ENCODE measurements at regions not wholly inside any gene's neighbourhood (a gene's known extent, or its start where the extent isn't known, plus 50 kb on each side); places are given as distances from the start of the nearest gene placed in this dataset.

DNA sequence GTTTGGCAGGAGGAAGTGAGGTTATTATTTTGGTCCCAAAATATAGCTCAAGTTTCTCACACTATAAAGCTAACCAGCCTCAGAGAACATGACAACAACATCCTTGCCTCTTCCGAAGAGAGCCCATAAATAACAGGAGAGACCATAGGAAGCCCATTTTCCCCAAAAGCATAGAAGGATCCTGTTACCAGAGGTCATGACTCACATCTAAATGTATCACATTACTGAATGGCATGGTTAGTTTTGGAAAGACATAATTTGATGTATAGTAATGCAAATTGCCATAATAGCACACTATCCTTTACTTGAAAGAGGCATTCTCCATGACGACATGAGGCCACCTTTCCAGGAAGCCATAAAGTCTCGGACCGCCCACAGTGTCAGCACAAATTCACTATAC is 238.8 kb upstream of the GRIA3 start:
- intact Hi-C loops (cut with micrococcal nuclease; ENCODE audit: unreplicated experiment) (no loop called here), in situ Hi-C loops (cut with HindIII; ENCODE audit: low pct_unique_long_range_greater_than_20kb, low sequenced_read_pairs) (no loop called here)
- DNase-seq (ENCODE audit: low read depth, low spot score) (no peak), ATAC-seq (no peak)
- Histone ChIP-seq H3K27ac (ENCODE audit: low read length) (no peak overlapping the region), H3K9me3 (ENCODE audit: control insufficient read depth, insufficient read depth, low read depth, low read length) (no peaks in the 10 kb centered on the region), H3K27me3 (ENCODE audit: control insufficient read depth, insufficient read depth, low read length) (no peaks in the 10 kb centered on the region), H3K36me3 (ENCODE audit: control insufficient read depth, insufficient read depth, low read length) (no peaks in the 10 kb centered on the region), H3K4me1 (ENCODE audit: control insufficient read depth, insufficient read depth, low read length) (no peaks in the 10 kb centered on the region), H3K4me3 (ENCODE audit: low read depth in 2 of 2, low read length in 2 of 2) (no peak overlapping the region)
- BruUV-seq (replicated peaks), result no TSS peak
- TF ChIP-seq, protein P1, sequence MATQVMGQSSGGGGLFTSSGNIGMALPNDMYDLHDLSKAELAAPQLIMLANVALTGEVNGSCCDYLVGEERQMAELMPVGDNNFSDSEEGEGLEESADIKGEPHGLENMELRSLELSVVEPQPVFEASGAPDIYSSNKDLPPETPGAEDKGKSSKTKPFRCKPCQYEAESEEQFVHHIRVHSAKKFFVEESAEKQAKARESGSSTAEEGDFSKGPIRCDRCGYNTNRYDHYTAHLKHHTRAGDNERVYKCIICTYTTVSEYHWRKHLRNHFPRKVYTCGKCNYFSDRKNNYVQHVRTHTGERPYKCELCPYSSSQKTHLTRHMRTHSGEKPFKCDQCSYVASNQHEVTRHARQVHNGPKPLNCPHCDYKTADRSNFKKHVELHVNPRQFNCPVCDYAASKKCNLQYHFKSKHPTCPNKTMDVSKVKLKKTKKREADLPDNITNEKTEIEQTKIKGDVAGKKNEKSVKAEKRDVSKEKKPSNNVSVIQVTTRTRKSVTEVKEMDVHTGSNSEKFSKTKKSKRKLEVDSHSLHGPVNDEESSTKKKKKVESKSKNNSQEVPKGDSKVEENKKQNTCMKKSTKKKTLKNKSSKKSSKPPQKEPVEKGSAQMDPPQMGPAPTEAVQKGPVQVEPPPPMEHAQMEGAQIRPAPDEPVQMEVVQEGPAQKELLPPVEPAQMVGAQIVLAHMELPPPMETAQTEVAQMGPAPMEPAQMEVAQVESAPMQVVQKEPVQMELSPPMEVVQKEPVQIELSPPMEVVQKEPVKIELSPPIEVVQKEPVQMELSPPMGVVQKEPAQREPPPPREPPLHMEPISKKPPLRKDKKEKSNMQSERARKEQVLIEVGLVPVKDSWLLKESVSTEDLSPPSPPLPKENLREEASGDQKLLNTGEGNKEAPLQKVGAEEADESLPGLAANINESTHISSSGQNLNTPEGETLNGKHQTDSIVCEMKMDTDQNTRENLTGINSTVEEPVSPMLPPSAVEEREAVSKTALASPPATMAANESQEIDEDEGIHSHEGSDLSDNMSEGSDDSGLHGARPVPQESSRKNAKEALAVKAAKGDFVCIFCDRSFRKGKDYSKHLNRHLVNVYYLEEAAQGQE (IDR thresholded peaks at IDR 0.05; ENCODE audit: insufficient read depth in 1 of 2, low read depth in 2 of 2, low read length in 1 of 2), result no peak
- no peak for TF ChIP-seq SIN3A (IDR thresholded peaks at IDR 0.05; ENCODE audit: borderline replicate concordance, insufficient read depth, low read depth, low read length)
- TF ChIP-seq POLR2AphosphoS5 (IDR thresholded peaks at IDR 0.05; ENCODE audit: low read depth, low read length), result no peak
- TF ChIP-seq, protein P2, sequence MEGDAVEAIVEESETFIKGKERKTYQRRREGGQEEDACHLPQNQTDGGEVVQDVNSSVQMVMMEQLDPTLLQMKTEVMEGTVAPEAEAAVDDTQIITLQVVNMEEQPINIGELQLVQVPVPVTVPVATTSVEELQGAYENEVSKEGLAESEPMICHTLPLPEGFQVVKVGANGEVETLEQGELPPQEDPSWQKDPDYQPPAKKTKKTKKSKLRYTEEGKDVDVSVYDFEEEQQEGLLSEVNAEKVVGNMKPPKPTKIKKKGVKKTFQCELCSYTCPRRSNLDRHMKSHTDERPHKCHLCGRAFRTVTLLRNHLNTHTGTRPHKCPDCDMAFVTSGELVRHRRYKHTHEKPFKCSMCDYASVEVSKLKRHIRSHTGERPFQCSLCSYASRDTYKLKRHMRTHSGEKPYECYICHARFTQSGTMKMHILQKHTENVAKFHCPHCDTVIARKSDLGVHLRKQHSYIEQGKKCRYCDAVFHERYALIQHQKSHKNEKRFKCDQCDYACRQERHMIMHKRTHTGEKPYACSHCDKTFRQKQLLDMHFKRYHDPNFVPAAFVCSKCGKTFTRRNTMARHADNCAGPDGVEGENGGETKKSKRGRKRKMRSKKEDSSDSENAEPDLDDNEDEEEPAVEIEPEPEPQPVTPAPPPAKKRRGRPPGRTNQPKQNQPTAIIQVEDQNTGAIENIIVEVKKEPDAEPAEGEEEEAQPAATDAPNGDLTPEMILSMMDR (IDR thresholded peaks at IDR 0.05), result no peak
- TF ChIP-seq TCF7L2 (IDR thresholded peaks at IDR 0.05; ENCODE audit: low read depth, low read length), result no peak
- ChIA-PET CTCF (no interaction called here), POLR2A (no interaction called here)

GRCh38 chrX:122972604-122973003 is 211.5 kb upstream of the GRIA3 start:
- no peak for TF ChIP-seq TCF7L2 (IDR thresholded peaks at IDR 0.05; ENCODE audit: low read depth, low read length)
- no peak for TF ChIP-seq POLR2AphosphoS5 (IDR thresholded peaks at IDR 0.05; ENCODE audit: low read depth, low read length)
- TF ChIP-seq SIN3A (IDR thresholded peaks at IDR 0.05; ENCODE audit: borderline replicate concordance, insufficient read depth, low read depth, low read length), result no peak
- TF ChIP-seq, protein P1 (IDR thresholded peaks at IDR 0.05; ENCODE audit: insufficient read depth in 1 of 2, low read depth in 2 of 2, low read length in 1 of 2), result no peak
- TF ChIP-seq, protein P2 (IDR thresholded peaks at IDR 0.05), result no peak
- Histone ChIP-seq H3K9me3 (ENCODE audit: control insufficient read depth, insufficient read depth, low read depth, low read length) (no peaks in the 10 kb centered on the region), H3K27ac (ENCODE audit: low read length) (no peak overlapping the region), H3K27me3 (ENCODE audit: control insufficient read depth, insufficient read depth, low read length) (no peaks in the 10 kb centered on the region), H3K4me3 (ENCODE audit: low read depth in 2 of 2, low read length in 2 of 2) (no peak overlapping the region), H3K4me1 (ENCODE audit: control insufficient read depth, insufficient read depth, low read length) (no peaks in the 10 kb centered on the region), H3K36me3 (ENCODE audit: control insufficient read depth, insufficient read depth, low read length) (no peaks in the 10 kb centered on the region)
- in situ Hi-C loops (cut with HindIII; ENCODE audit: low pct_unique_long_range_greater_than_20kb, low sequenced_read_pairs) (no loop called here), intact Hi-C loops (cut with micrococcal nuclease; ENCODE audit: unreplicated experiment) (no loop called here)
- ATAC-seq (no peak), DNase-seq (ENCODE audit: low read depth, low spot score) (no peak)
- no TSS peak for BruUV-seq (replicated peaks)
- CTCF ChIA-PET, result no interaction called here
- POLR2A ChIA-PET, result no interaction called here

All from Panc1 (cell line).